ENCODE measurements at regions not wholly inside any gene's neighbourhood (a gene's known extent, or its start where the extent isn't known, plus 50 kb on each side); places are given as distances from the start of the nearest gene placed in this dataset.

GRCh38 chr2:2836343-2837070 lies 505.4 kb upstream of the MYT1L start:
- TF ChIP-seq POLR2A (IDR thresholded peaks at IDR 0.05; ENCODE audit: low read depth) (no peak), CTCF (IDR thresholded peaks at IDR 0.05) (no peak)
